Epithelial cell of esophagus (primary cell): ENCODE measurements at regions not wholly inside any gene's neighbourhood (a gene's known extent, or its start where the extent isn't known, plus 50 kb on each side); places are given as distances from the start of the nearest gene placed in this dataset.
A peak's percentile ranks its signal among the peaks of the same experiment; 100 is the strongest.
"Not testable (repeated sequence)": the region's sequence is repeated elsewhere in the genome, so short reads cannot be mapped to it uniquely, and the experiment has no call there.

ENCODE experiments used
- DNase-seq: peaks from one replicate; pipeline ENCODE4 v3.0.0; 2010; ENCODE audit warnings: low read depth
- H3K4me3 ChIP-seq: 2 replicates; pipeline ENCODE4 v1.5.1; 2011; ENCODE audit warnings: mild to moderate bottlenecking, low read length, control low read depth
- CTCF ChIP-seq: IDR thresholded peaks from 2 replicates; pipeline ENCODE4 v1.5.1; 2011; ENCODE audit warnings: low read depth, mild to moderate bottlenecking, low read length, control low read depth, inconsistent platforms; ENCODE audit not compliant: insufficient read depth; ENCODE audit errors: missing control alignments

DNA sequence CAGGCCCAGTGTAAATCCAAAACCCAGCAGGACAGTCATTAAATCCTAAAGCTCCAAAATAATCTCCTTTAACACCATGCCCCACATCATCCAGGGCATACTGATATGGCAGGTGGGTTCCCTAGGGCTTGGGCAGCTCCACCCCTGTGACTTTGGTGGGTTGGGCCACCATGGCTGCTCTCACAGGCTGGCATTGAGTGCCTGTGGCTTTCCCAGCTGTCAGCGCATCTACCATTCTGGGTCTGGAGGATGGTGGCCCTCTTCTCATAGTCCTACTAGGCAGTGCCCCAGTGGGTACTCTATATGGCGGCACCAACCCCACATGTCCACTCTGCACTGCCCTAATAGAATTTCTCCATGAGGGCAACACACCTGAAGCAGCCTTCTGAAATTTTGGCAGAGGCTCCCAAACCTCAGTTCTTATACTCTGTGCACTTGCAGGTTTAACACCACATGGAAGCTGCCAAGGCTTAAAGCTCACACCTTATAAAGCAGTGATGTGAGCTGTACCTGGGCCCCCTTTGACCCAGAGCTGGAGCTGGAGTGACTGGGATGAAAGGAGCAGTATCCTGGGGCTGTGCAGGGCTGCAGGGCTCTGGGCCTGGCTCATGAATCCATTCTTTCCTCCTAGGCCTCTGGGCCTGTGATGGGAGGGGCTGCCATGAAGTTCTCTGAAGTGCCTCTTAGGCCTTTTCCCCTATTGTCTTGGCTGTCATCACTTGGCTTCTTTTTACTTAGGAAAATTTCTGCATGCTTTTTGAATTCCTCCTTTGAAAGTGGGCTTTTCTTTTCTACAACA lies 765.5 kb upstream of the EPHA7 start:
- no peak overlapping the region for H3K4me3 ChIP-seq
- DNase-seq, result no peak
- TF ChIP-seq CTCF, result no peak

DNA sequence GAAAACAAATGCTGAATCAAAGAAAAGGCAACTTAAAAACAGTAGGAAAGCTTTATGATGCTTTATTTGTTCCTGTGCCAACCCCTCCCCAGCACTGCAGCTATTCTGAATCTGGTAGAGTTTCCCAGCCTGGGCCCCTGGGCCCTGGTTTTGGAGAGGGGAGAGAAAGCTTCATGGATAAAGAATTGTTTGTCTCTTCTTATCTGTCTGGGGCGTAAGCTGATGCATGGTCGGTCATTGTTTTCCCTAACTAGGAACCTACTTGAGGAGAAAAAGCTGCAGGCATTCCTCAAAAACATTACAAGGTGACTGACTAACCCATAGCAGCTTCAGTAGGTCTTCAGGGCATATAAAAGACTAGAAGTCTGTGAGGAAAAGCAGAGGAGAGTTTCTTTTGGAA lies 758.1 kb upstream of the EPHA7 start:
- H3K4me3 ChIP-seq, result no peak overlapping the region

GRCh38 chr6:94175465-94175864 lies 756.1 kb upstream of the EPHA7 start:
- H3K4me3 ChIP-seq, result no peak overlapping the region
- no peak for DNase-seq
- no peak for TF ChIP-seq CTCF

More for the DNA sequence above, 758.1 kb upstream of the EPHA7 start:
- no peak for DNase-seq
- no peak for TF ChIP-seq CTCF

- no peak for DNase-seq
- no peak overlapping the region for H3K4me3 ChIP-seq
- no peak for TF ChIP-seq CTCF
Observed at GRCh38 chr6:94163877-94164276, 744.5 kb upstream of the EPHA7 start.

DNA sequence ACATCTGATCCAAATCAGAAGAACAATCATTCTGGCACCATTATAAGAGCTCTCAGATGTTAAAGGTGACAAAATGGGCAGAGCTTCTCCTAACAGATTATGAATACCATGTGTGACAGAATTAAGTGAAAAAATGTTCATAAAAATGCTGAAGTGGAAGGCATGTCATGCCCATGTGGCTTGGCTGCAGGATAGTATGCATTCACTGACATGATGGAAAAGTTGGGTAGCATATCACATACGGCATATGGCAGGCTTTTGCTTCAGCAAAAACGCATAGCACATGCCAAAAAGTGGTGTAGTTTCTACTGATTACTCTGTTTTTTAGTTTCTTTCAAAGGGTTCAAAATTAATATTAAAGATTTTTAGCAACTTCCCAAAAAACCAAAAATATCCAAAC lies 731.5 kb upstream of the EPHA7 start:
- TF ChIP-seq CTCF, result no peak
- H3K4me3 ChIP-seq, result no peak overlapping the region
- DNase-seq, result no peak

- TF ChIP-seq CTCF, result no peak
- H3K4me3 ChIP-seq, result no peak overlapping the region
- peak; percentile 79 for DNase-seq
Observed at GRCh38 chr6:94144807-94145206, 725.4 kb upstream of the EPHA7 start.

GRCh38 chr6:94137178-94137577 lies 717.8 kb upstream of the EPHA7 start:
- not testable (repeated sequence) for DNase-seq, H3K4me3 ChIP-seq

DNA sequence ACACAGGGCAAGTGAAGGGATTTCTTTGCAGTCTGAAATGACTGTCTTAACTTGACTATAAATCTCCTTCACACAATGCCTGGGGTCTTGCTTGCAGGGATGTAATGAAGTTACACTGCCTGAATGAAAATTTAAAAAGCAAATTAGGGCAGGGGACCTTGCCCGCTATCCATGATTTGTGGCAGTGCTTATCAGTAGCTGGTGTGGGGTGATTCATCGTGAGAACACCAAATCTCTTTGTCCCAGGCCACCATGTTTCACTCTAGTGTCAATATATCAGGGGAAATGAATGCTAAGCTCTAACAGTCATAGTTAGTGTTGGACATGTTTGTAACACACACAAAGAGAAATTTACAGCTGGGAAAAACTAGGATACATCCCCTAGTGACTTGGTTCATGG lies 713.7 kb upstream of the EPHA7 start:
- TF ChIP-seq CTCF, result no peak
- H3K4me3 ChIP-seq, result no peak overlapping the region
- DNase-seq, result no peak
